Caki2 (cell line): ENCODE measurements at regions not wholly inside any gene's neighbourhood (a gene's known extent, or its start where the extent isn't known, plus 50 kb on each side); places are given as distances from the start of the nearest gene placed in this dataset.
"Not testable (repeated sequence)": the region's sequence is repeated elsewhere in the genome, so short reads cannot be mapped to it uniquely, and the experiment has no call there.

Source experiments
- DNase-seq: peaks from one replicate; pipeline ENCODE4 v3.0.0-alpha.2; 2015; ENCODE audit warnings: low read depth
- in situ Hi-C: cut with HindIII; loops from 2 replicates; pipeline ENCODE4 v1.10.0; 2016; ENCODE audit warnings: low sequenced_read_pairs, low pct_unique_long_range_greater_than_20kb, mixed read lengths

- in situ Hi-C loops = no loop called here
- no peak for DNase-seq
Observed at GRCh38 chr10:130686689-130687300, 550.6 kb downstream of the GLRX3 start.

- no peak for DNase-seq
- in situ Hi-C loops = no loop called here
Observed at GRCh38 chr10:130687566-130687965, 551.4 kb downstream of the GLRX3 start.

GRCh38 chr10:130689743-130690626 is 553.8 kb downstream of the GLRX3 start:
- no peak for DNase-seq
- in situ Hi-C loops = no loop called here

- in situ Hi-C loops = no loop called here
- no peak for DNase-seq
Observed at GRCh38 chr10:130691776-130692175, 555.6 kb downstream of the GLRX3 start.

- in situ Hi-C loops = no loop called here
- no peak for DNase-seq
Observed at GRCh38 chr10:130696870-130697269, 560.7 kb downstream of the GLRX3 start.

GRCh38 chr10:130707389-130707979 is 571.3 kb downstream of the GLRX3 start:
- in situ Hi-C loops = no loop called here
- no peak for DNase-seq

- in situ Hi-C loops = no loop called here
- no peak for DNase-seq
Observed at GRCh38 chr10:130708465-130709070, 572.4 kb downstream of the GLRX3 start.

GRCh38 chr10:130709415-130709814 is 573.2 kb downstream of the GLRX3 start:
- in situ Hi-C loops = no loop called here
- DNase-seq = no peak

GRCh38 chr10:130711072-130711471 is 574.9 kb downstream of the GLRX3 start:
- no peak for DNase-seq
- in situ Hi-C loops = no loop called here

GRCh38 chr10:130713135-130713534 is 576.9 kb downstream of the GLRX3 start:
- in situ Hi-C loops = no loop called here
- DNase-seq = no peak

GRCh38 chr10:130713731-130714130 is 577.5 kb downstream of the GLRX3 start:
- no peak for DNase-seq
- in situ Hi-C loops = no loop called here

- no peak for DNase-seq
- in situ Hi-C loops = no loop called here
Observed at GRCh38 chr10:130714742-130715467, 578.7 kb downstream of the GLRX3 start.

- in situ Hi-C loops = no loop called here
- no peak for DNase-seq
Observed at GRCh38 chr10:130715686-130716670, 579.8 kb downstream of the GLRX3 start.

GRCh38 chr10:130717083-130717482 is 580.9 kb downstream of the GLRX3 start:
- no peak for DNase-seq
- in situ Hi-C loops = no loop called here

- in situ Hi-C loops, DNase-seq: not testable (repeated sequence)
Observed at GRCh38 chr10:130718744-130719447, 582.7 kb downstream of the GLRX3 start.

- DNase-seq = no peak
- in situ Hi-C loops = no loop called here
Observed at GRCh38 chr10:130719448-130719752, 583.2 kb downstream of the GLRX3 start.

- in situ Hi-C loops = no loop called here
Observed at GRCh38 chr10:130720235-130720634, 584.0 kb downstream of the GLRX3 start.

More at GRCh38 chr10:130720235-130720634, 584.0 kb downstream of the GLRX3 start:
- no peak for DNase-seq
